AG10803 (cell line): ENCODE measurements at regions not wholly inside any gene's neighbourhood (a gene's known extent, or its start where the extent isn't known, plus 50 kb on each side); places are given as distances from the start of the nearest gene placed in this dataset.
"Not testable (repeated sequence)": the region's sequence is repeated elsewhere in the genome, so short reads cannot be mapped to it uniquely, and the experiment has no call there.

Experiments used
- DNase-seq: peaks from one replicate; pipeline ENCODE4 v3.0.0; 2010; ENCODE audit warnings: low read depth
- H3K4me3 ChIP-seq: 2 replicates; pipeline ENCODE4 v1.5.1; 2011; ENCODE audit warnings: mild to moderate bottlenecking, low read length, control low read depth
- CTCF ChIP-seq: conservative IDR thresholded peaks from 2 replicates; pipeline ENCODE4 v1.5.1; 2011; ENCODE audit warnings: mild to moderate bottlenecking, low read length, control low read depth, inconsistent platforms

GRCh38 chr1:116291024-116291423 is 82.0 kb upstream of the ATP1A1 start:
- no peak for TF ChIP-seq CTCF
- DNase-seq: no peak
- H3K4me3 ChIP-seq: no peak overlapping the region

GRCh38 chr1:116292929-116293725 is 79.9 kb upstream of the ATP1A1 start:
- DNase-seq: no peak
- no peak for TF ChIP-seq CTCF
- no peak overlapping the region for H3K4me3 ChIP-seq

- no peak for TF ChIP-seq CTCF
- H3K4me3 ChIP-seq: no peak overlapping the region
- no peak for DNase-seq
Measured at GRCh38 chr1:116297495-116298212, 75.4 kb upstream of the ATP1A1 start.

- DNase-seq: not testable (repeated sequence)
Measured at GRCh38 chr1:116298213-116298579, 74.8 kb upstream of the ATP1A1 start.

GRCh38 chr1:116298746-116299145 is 74.3 kb upstream of the ATP1A1 start:
- no peak for TF ChIP-seq CTCF
- no peak overlapping the region for H3K4me3 ChIP-seq

More at GRCh38 chr1:116298213-116298579, 74.8 kb upstream of the ATP1A1 start:
- H3K4me3 ChIP-seq: not testable (repeated sequence)

GRCh38 chr1:116299248-116299647 is 73.8 kb upstream of the ATP1A1 start:
- H3K4me3 ChIP-seq: no peak overlapping the region
- TF ChIP-seq CTCF: no peak
- no peak for DNase-seq

More at GRCh38 chr1:116298746-116299145, 74.3 kb upstream of the ATP1A1 start:
- no peak for DNase-seq

- H3K4me3 ChIP-seq: no peak overlapping the region
- TF ChIP-seq CTCF: no peak
- DNase-seq: no peak
Measured at GRCh38 chr1:116302281-116302680, 70.8 kb upstream of the ATP1A1 start.
